SH-SY5Y (cell line): ENCODE measurements at regions not wholly inside any gene's neighbourhood (a gene's known extent, or its start where the extent isn't known, plus 50 kb on each side); places are given as distances from the start of the nearest gene placed in this dataset.

ENCODE experiments used
- GATA2 ChIP-seq: IDR thresholded peaks from 2 replicates; pipeline ENCODE4 v1.6.1; 2011; ENCODE audit warnings: mild to moderate bottlenecking, low read depth, low read length
- GATA3 ChIP-seq: IDR thresholded peaks from 2 replicates; pipeline ENCODE4 v1.6.1; 2011; ENCODE audit warnings: low read depth, mild to moderate bottlenecking, low read length, moderate library complexity

DNA sequence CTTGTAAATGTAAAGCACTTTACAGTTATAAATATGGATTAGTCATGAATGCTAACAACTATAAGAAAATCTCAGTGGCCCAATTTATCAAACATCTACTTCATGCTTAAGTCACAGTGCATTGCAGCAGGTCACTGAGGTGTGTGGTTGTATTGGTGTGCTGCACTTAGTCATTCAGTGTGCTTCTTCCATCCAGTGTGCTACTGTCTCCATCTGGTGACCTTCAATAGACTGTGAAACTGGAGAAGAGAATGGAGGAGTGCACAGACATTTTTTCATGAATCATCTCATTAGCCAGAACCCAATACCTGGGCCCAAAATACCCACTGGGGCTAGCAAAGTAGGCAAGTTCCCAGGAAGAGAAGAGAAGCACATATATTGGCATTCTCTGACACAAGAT is 199.6 kb downstream of the SHOX2 start:
- no peak for TF ChIP-seq GATA3
- TF ChIP-seq GATA2 = no peak
